Aorta (tissue), 5 donors: ENCODE measurements at regions not wholly inside any gene's neighbourhood (a gene's known extent, or its start where the extent isn't known, plus 50 kb on each side); places are given as distances from the start of the nearest gene placed in this dataset.

ENCODE experiments used
- ATAC-seq: fragments of 200-7000 bp; cut with Tn5 transposase; one replicate; pipeline ENCODE4 v1.9.1; 2022; ENCODE audit warnings: moderate library complexity; ENCODE audit not compliant: low FRiP score
- DNase-seq, 2 donors: peaks; one replicate each; pipeline ENCODE4 v3.0.0-alpha.2; 2020
- H3K27ac ChIP-seq, 2 donors: one replicate each; pipeline ENCODE4 v1.5.1; 2013; ENCODE audit warnings: low read length in 2 of 2, mild to moderate bottlenecking in 2 of 2, moderate library complexity in 2 of 2, control low read depth in 1 of 2, inconsistent platforms in 1 of 2, low read depth in 1 of 2
- H3K27me3 ChIP-seq, 2 donors: one replicate each; pipeline ENCODE4 v1.6.1; 2013; ENCODE audit warnings: control low read depth in 1 of 2, low read length in 1 of 2, mild to moderate bottlenecking in 1 of 2, moderate library complexity in 1 of 2; ENCODE audit not compliant: insufficient read depth in 2 of 2, control insufficient read depth in 1 of 2
- H3K36me3 ChIP-seq, 2 donors: one replicate each; pipeline ENCODE4 v1.6.1; 2013; ENCODE audit warnings: control low read depth in 1 of 2, low read length in 1 of 2, mild to moderate bottlenecking in 1 of 2; ENCODE audit not compliant: insufficient read depth in 2 of 2, control insufficient read depth in 1 of 2
- H3K4me1 ChIP-seq, 2 donors: one replicate each; pipeline ENCODE4 v1.6.1; 2013; ENCODE audit warnings: low read length in 2 of 2, control low read depth in 1 of 2, mild to moderate bottlenecking in 1 of 2, moderate library complexity in 1 of 2; ENCODE audit not compliant: insufficient read depth in 2 of 2, control insufficient read depth in 1 of 2
- H3K4me3 ChIP-seq, 2 donors: one replicate each; pipeline ENCODE4 v1.5.1; 2013; ENCODE audit warnings: low read length in 2 of 2, control low read depth in 1 of 2, mild to moderate bottlenecking in 1 of 2
- H3K9me3 ChIP-seq: one replicate; pipeline ENCODE4 v1.6.1; 2013; ENCODE audit warnings: mild to moderate bottlenecking, low read length; ENCODE audit not compliant: control insufficient read depth
- WGBS, 2 donors: extraction: QIAGEN DNeasy Blood & Tissue Kit; methylation state at CpG; one replicate each; pipeline ENCODE4 v1.1.7; 2013; 5-methylcytosine and 5-hydroxymethylcytosine counted together
- intact Hi-C, 2 donors: fragments of 100-400 bp; cut with DNase I; formaldehyde crosslinking; loops; one replicate each; pipeline versions ENCODE4 v1.14.2 to v1.15.0; 2022
- donor health status: healthy with polysubstance abuse.
- donor health status: Bipolar disorder and iron deficiency.
- donor health status: DM: no; HTN: no; CAD: no.
- donor health status: DM: no; HTN: no; CAD: no.
- donor health status: DM: yes; HTN: yes; CAD: no.

GRCh38 chr20:22508426-22508825, 75.9 kb downstream of the FOXA2 start:
- ATAC-seq (no peak), DNase-seq (no peak)
- Histone ChIP-seq H3K36me3 (no peaks in the 10 kb centered on the region), H3K27ac (no peak overlapping the region), H3K4me3 (no peak overlapping the region), H3K4me1 (no peaks in the 10 kb centered on the region), H3K27me3 (no peaks in the 10 kb centered on the region), H3K9me3 (no peaks in the 10 kb centered on the region)
- intact Hi-C loops: no loop called here
- 73 to 80% methylated on average over 7 of the region's 7 CpGs for WGBS, 2 donors

DNA sequence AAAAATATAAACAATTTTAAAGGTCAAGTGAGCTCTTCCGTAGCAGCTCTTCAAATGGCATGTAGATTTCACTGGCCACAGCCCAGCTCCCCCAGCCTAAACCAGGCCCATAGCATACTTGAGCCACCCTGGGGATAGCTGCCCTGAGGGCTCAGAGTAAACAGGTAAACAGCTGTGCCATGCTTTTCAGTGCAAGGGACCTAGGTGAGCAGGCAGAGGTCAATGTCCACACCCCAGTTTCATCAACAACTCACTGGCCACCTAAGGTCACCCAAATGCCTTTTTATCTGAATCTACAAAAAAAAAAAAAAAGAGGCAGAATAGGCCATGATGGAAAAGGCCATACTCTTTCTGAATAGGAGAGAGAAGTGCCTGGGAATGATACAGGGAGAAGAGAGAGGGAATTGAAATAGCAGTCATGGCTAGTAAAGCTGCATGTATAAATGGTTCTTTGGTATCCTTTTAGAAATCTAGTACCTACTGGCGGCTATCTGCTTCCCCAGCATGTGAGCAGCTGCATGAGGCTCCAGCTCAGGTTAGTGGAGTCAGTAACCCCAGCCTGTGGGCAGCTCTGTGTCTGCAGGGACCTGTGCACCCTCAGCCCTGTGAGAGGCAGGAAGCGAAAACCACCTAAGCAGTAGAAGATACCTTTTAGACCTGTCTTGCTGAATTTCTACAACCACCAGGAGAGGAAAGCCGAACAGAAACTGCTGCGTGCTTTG, 77.0 kb downstream of the FOXA2 start:
- DNase-seq: no peak
- H3K27me3 ChIP-seq: no peaks in the 10 kb centered on the region
- intact Hi-C loops: no loop called here
- no peak overlapping the region for H3K27ac ChIP-seq
- H3K4me3 ChIP-seq: no peak overlapping the region
- no peaks in the 10 kb centered on the region for H3K9me3 ChIP-seq
- no peaks in the 10 kb centered on the region for H3K36me3 ChIP-seq
- ATAC-seq: no peak
- H3K4me1 ChIP-seq: no peaks in the 10 kb centered on the region
- WGBS, 2 donors: 94 to 97% methylated on average over 5 of the region's 5 CpGs

DNA sequence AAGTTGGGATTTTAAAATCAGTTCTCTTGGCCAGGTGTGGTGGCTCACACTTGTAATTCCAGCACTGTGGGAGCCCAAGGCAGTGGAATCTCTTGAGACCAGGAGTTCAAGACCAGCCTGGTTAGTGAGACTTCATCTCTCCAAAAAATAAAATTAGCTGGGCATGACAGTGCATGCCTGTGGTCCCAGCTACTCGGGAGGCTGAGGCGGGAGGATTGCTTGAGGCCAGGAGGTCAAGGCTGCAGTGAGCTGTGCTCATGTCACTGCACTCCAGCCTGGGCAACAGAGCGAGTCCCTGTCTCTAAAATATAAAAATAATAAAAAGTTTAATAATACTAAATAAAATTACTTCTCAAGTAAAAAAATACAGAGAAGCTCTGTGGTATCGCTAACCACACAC, 77.5 kb downstream of the FOXA2 start:
- ATAC-seq: no peak
- Histone ChIP-seq H3K27me3 (no peaks in the 10 kb centered on the region), H3K4me1 (no peaks in the 10 kb centered on the region), H3K27ac (no peak overlapping the region), H3K9me3 (no peaks in the 10 kb centered on the region), H3K4me3 (no peak overlapping the region), H3K36me3 (no peaks in the 10 kb centered on the region)
- intact Hi-C loops: no loop called here
- 74 to 78% methylated on average over 4 of the region's 4 CpGs for WGBS, 2 donors
- DNase-seq: no peak

DNA sequence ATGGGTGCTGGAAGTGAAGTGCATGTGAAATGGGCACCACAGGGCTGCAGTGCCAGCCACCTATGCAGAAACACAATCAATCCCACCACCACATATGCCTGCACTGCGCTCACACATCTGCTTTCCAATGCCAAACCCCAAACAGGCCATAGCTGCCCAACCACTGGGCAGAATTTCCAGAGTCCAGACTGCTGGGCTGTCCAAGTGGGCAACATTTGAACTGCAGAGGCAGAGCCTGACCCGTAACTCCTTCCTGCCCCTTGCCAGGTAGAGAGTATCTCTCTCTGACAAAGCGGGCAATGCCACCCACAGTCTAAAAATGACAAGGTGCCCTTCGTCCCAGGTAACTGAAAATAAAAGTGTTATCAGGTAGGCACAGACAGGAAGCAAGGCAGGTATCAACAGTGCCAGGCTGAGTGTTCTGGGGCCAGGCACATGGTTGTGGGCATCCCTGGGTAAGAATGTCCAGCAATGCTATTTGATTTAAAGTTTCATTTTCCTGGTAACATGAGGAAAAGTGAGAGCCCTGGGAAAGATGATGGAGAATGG, 79.5 kb downstream of the FOXA2 start:
- Histone ChIP-seq H3K9me3 (no peaks in the 10 kb centered on the region), H3K27me3 (no peaks in the 10 kb centered on the region), H3K4me3 (no peak overlapping the region), H3K4me1 (no peaks in the 10 kb centered on the region), H3K27ac (no peak overlapping the region), H3K36me3 (no peaks in the 10 kb centered on the region)
- intact Hi-C loops: no loop called here
- WGBS, 2 donors: 86 to 87% methylated on average over 4 of the region's 4 CpGs
- ATAC-seq (no peak), DNase-seq (no peak)

DNA sequence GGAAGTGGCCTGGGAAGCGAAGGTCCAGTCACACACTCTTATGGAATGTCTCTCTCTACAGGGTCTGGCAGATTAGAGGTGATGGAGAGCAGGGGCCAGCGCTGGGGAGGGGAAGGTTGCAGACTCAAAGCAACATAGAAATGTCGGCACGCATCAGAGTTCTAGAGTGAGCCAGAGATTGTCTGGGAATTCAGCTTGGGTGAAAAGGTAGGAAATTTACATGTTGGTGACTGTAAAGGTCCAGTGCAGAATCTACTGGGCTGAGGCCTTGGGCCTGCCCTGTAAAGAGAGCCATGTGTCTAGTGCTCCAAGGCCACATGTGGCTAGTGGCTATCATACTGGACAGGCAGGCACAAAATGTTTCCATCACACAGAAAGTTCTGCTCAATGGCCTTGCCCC, 80.8 kb downstream of the FOXA2 start:
- intact Hi-C loops: no loop called here
- no peak for ATAC-seq
- no peaks in the 10 kb centered on the region for H3K36me3 ChIP-seq
- H3K4me1 ChIP-seq: no peaks in the 10 kb centered on the region
- no peaks in the 10 kb centered on the region for H3K27me3 ChIP-seq
- 86 to 93% methylated on average over 4 of the region's 4 CpGs for whole genome bisulfite sequencing, 2 donors
- no peaks in the 10 kb centered on the region for H3K9me3 ChIP-seq
- no peak for DNase-seq
- H3K4me3 ChIP-seq: no peak overlapping the region
- H3K27ac ChIP-seq: no peak overlapping the region

GRCh38 chr20:22502731-22503191, 81.6 kb downstream of the FOXA2 start:
- intact Hi-C loops: no loop called here
- no peaks in the 10 kb centered on the region for H3K36me3 ChIP-seq
- no peak for DNase-seq
- 45 to 46% methylated on average over 10 of the region's 10 CpGs for WGBS, 2 donors
- no peak overlapping the region for H3K4me3 ChIP-seq
- no peaks in the 10 kb centered on the region for H3K9me3 ChIP-seq
- ATAC-seq: no peak
- no peaks in the 10 kb centered on the region for H3K27me3 ChIP-seq
- H3K4me1 ChIP-seq: no peaks in the 10 kb centered on the region
- no peak overlapping the region for H3K27ac ChIP-seq

- ATAC-seq: no peak
- no peaks in the 10 kb centered on the region for H3K27me3 ChIP-seq
- H3K9me3 ChIP-seq: no peaks in the 10 kb centered on the region
- no peak overlapping the region for H3K27ac ChIP-seq
- H3K4me3 ChIP-seq: no peak overlapping the region
- 72% methylated on average over 11 of the region's 11 CpGs for WGBS, 2 donors
- no peaks in the 10 kb centered on the region for H3K36me3 ChIP-seq
- intact Hi-C loops: no loop called here
- no peak for DNase-seq
- H3K4me1 ChIP-seq: no peaks in the 10 kb centered on the region
Measured at GRCh38 chr20:22501566-22502344, 82.6 kb downstream of the FOXA2 start.

DNA sequence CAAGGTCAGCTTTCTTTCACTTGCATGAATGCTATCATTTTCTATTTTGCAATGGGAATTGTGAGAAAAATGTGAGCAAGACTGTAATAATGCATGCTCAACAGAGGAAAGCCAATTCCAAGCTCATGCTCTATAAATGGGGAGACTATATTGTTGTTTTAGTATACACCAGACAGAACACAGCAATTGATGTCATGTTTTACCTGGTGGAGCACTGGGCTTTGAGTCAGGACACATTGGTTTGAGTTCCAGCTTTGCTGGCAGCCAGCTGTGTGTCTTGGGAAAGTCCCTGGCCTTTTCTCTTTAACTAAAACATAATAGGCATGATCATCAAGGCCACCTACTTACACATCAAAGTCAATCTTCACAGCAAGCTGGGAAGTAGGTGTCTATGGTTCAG, 83.3 kb downstream of the FOXA2 start:
- no peaks in the 10 kb centered on the region for H3K9me3 ChIP-seq
- DNase-seq (no peak), ATAC-seq (no peak)
- H3K27ac ChIP-seq: no peak overlapping the region
- no peak overlapping the region for H3K4me3 ChIP-seq
- intact Hi-C loops: no loop called here
- H3K4me1 ChIP-seq: no peaks in the 10 kb centered on the region
- no peaks in the 10 kb centered on the region for H3K36me3 ChIP-seq
- no peaks in the 10 kb centered on the region for H3K27me3 ChIP-seq
